ENCODE measurements at regions not wholly inside any gene's neighbourhood (a gene's known extent, or its start where the extent isn't known, plus 50 kb on each side); places are given as distances from the start of the nearest gene placed in this dataset.

GRCh38 chr2:177075254-177075653 lies 137.3 kb upstream of the HNRNPA3 start:
- Histone ChIP-seq H3K4me3 (no peak overlapping the region), H3K4me1 (peaks cover 35% of the 10 kb centered on the region), H3K27me3 (ENCODE audit: low read depth) (no peaks in the 10 kb centered on the region), H3K36me3 (replicated peaks) (no peaks in the 10 kb centered on the region), H3K9me3 (no peaks in the 10 kb centered on the region)
- no peak for DNase-seq (ENCODE audit: low spot score in 2 of 2)
- in situ Hi-C loops (cut with MboI; ENCODE audit: low sequenced_read_pairs), result no loop called here

- DNase-seq (ENCODE audit: low spot score in 2 of 2), result no peak
- H3K4me3 ChIP-seq, result no peak overlapping the region
- H3K27me3 ChIP-seq (ENCODE audit: low read depth), result no peaks in the 10 kb centered on the region
- in situ Hi-C loops (cut with MboI; ENCODE audit: low sequenced_read_pairs), result no loop called here
- no peaks in the 10 kb centered on the region for H3K9me3 ChIP-seq
- peaks cover 30% of the 10 kb centered on the region for H3K4me1 ChIP-seq
- H3K36me3 ChIP-seq (replicated peaks), result no peaks in the 10 kb centered on the region
Observed at GRCh38 chr2:177076636-177077179, 135.9 kb upstream of the HNRNPA3 start.

GRCh38 chr2:177077778-177078177 lies 134.8 kb upstream of the HNRNPA3 start:
- DNase-seq (ENCODE audit: low spot score in 2 of 2), result no peak
- Histone ChIP-seq H3K27me3 (ENCODE audit: low read depth) (peaks cover 3% of the 10 kb centered on the region; the same call in 1 of the 2 replicates), H3K4me3 (no peak overlapping the region), H3K36me3 (replicated peaks) (no peaks in the 10 kb centered on the region), H3K9me3 (no peaks in the 10 kb centered on the region), H3K4me1 (peaks cover 23% of the 10 kb centered on the region)
- in situ Hi-C loops (cut with MboI; ENCODE audit: low sequenced_read_pairs), result no loop called here

GRCh38 chr2:177078416-177078815 lies 134.2 kb upstream of the HNRNPA3 start:
- Histone ChIP-seq H3K4me3 (no peak overlapping the region), H3K9me3 (no peaks in the 10 kb centered on the region), H3K36me3 (replicated peaks) (no peaks in the 10 kb centered on the region), H3K27me3 (ENCODE audit: low read depth) (peaks cover 3% of the 10 kb centered on the region), H3K4me1 (peaks cover 16% of the 10 kb centered on the region)
- DNase-seq (ENCODE audit: low spot score in 2 of 2), result no peak
- in situ Hi-C loops (cut with MboI; ENCODE audit: low sequenced_read_pairs), result no loop called here

GRCh38 chr2:177078855-177079254 lies 133.7 kb upstream of the HNRNPA3 start:
- peaks cover 3% of the 10 kb centered on the region for H3K27me3 ChIP-seq (ENCODE audit: low read depth)
- H3K9me3 ChIP-seq, result no peaks in the 10 kb centered on the region
- H3K4me3 ChIP-seq, result no peak overlapping the region
- no peaks in the 10 kb centered on the region for H3K36me3 ChIP-seq (replicated peaks)
- in situ Hi-C loops (cut with MboI; ENCODE audit: low sequenced_read_pairs), result no loop called here
- peaks cover 12% of the 10 kb centered on the region for H3K4me1 ChIP-seq
- DNase-seq (ENCODE audit: low spot score in 2 of 2), result no peak

- Histone ChIP-seq H3K27me3 (ENCODE audit: low read depth) (peaks cover 3% of the 10 kb centered on the region), H3K36me3 (replicated peaks) (no peaks in the 10 kb centered on the region), H3K4me1 (no peaks in the 10 kb centered on the region), H3K4me3 (no peak overlapping the region), H3K9me3 (no peaks in the 10 kb centered on the region)
- DNase-seq (ENCODE audit: low spot score in 2 of 2), result no peak
- in situ Hi-C loops (cut with MboI; ENCODE audit: low sequenced_read_pairs), result no loop called here
Observed at GRCh38 chr2:177080746-177081284, 131.8 kb upstream of the HNRNPA3 start.

GRCh38 chr2:177084607-177085006 lies 128.0 kb upstream of the HNRNPA3 start:
- Histone ChIP-seq H3K4me1 (no peaks in the 10 kb centered on the region), H3K9me3 (no peaks in the 10 kb centered on the region), H3K27me3 (ENCODE audit: low read depth) (peaks cover 6% of the 10 kb centered on the region), H3K36me3 (replicated peaks) (no peaks in the 10 kb centered on the region), H3K4me3 (no peak overlapping the region)
- in situ Hi-C loops (cut with MboI; ENCODE audit: low sequenced_read_pairs), result no loop called here
- DNase-seq (ENCODE audit: low spot score in 2 of 2), result no peak

- Histone ChIP-seq H3K36me3 (replicated peaks) (no peaks in the 10 kb centered on the region), H3K4me3 (no peak overlapping the region), H3K27me3 (ENCODE audit: low read depth) (0 out of 2 replicates have a peak, but pooled peaks cover 3% of the 10 kb centered on the region), H3K4me1 (no peaks in the 10 kb centered on the region), H3K9me3 (no peaks in the 10 kb centered on the region)
- DNase-seq (ENCODE audit: low spot score in 2 of 2), result no peak
- in situ Hi-C loops (cut with MboI; ENCODE audit: low sequenced_read_pairs), result no loop called here
Observed at GRCh38 chr2:177088529-177088928, 124.1 kb upstream of the HNRNPA3 start.

- peaks cover 3% of the 10 kb centered on the region; the same call in 1 of the 2 replicates for H3K27me3 ChIP-seq (ENCODE audit: low read depth)
- in situ Hi-C loops (cut with MboI; ENCODE audit: low sequenced_read_pairs), result no loop called here
Observed at GRCh38 chr2:177090967-177091366, 121.6 kb upstream of the HNRNPA3 start.

GRCh38 chr2:177093371-177093770 lies 119.2 kb upstream of the HNRNPA3 start:
- Histone ChIP-seq H3K27me3 (ENCODE audit: low read depth) (peaks cover 5% of the 10 kb centered on the region; the same call in 1 of the 2 replicates), H3K4me1 (no peaks in the 10 kb centered on the region)
- in situ Hi-C loops (cut with MboI; ENCODE audit: low sequenced_read_pairs), result no loop called here

More at GRCh38 chr2:177090967-177091366, 121.6 kb upstream of the HNRNPA3 start:
- H3K4me1 ChIP-seq, result no peaks in the 10 kb centered on the region
- no peak overlapping the region for H3K4me3 ChIP-seq
- H3K9me3 ChIP-seq, result no peaks in the 10 kb centered on the region
- DNase-seq (ENCODE audit: low spot score in 2 of 2), result no peak
- no peaks in the 10 kb centered on the region for H3K36me3 ChIP-seq (replicated peaks)

GRCh38 chr2:177098001-177098613 lies 114.5 kb upstream of the HNRNPA3 start:
- H3K27me3 ChIP-seq (ENCODE audit: low read depth), result peaks cover 5% of the 10 kb centered on the region; the same call in 1 of the 2 replicates
- H3K9me3 ChIP-seq, result peaks cover 2% of the 10 kb centered on the region; the same call in 1 of the 2 replicates
- H3K4me1 ChIP-seq, result no peaks in the 10 kb centered on the region
- H3K36me3 ChIP-seq (replicated peaks), result no peaks in the 10 kb centered on the region
- no peak overlapping the region for H3K4me3 ChIP-seq
- in situ Hi-C loops (cut with MboI; ENCODE audit: low sequenced_read_pairs), result no loop called here
- DNase-seq (ENCODE audit: low spot score in 2 of 2), result no peak

More at GRCh38 chr2:177093371-177093770, 119.2 kb upstream of the HNRNPA3 start:
- Histone ChIP-seq H3K9me3 (no peaks in the 10 kb centered on the region), H3K4me3 (no peak overlapping the region), H3K36me3 (replicated peaks) (no peaks in the 10 kb centered on the region)
- no peak for DNase-seq (ENCODE audit: low spot score in 2 of 2)

GRCh38 chr2:177101930-177102329 lies 110.7 kb upstream of the HNRNPA3 start:
- no peak for DNase-seq (ENCODE audit: low spot score in 2 of 2)
- in situ Hi-C loops (cut with MboI; ENCODE audit: low sequenced_read_pairs), result no loop called here
- H3K4me3 ChIP-seq, result no peak overlapping the region
- H3K9me3 ChIP-seq, result peaks cover 2% of the 10 kb centered on the region; the same call in 1 of the 2 replicates
- H3K27me3 ChIP-seq (ENCODE audit: low read depth), result peaks cover 4% of the 10 kb centered on the region; the same call in 1 of the 2 replicates
- H3K36me3 ChIP-seq (replicated peaks), result no peaks in the 10 kb centered on the region
- H3K4me1 ChIP-seq, result no peaks in the 10 kb centered on the region

GRCh38 chr2:177106212-177106611 lies 106.4 kb upstream of the HNRNPA3 start:
- H3K27me3 ChIP-seq (ENCODE audit: low read depth), result peaks cover 4% of the 10 kb centered on the region; the same call in 1 of the 2 replicates
- no peaks in the 10 kb centered on the region for H3K4me1 ChIP-seq
- peaks cover 2% of the 10 kb centered on the region; the same call in 1 of the 2 replicates for H3K9me3 ChIP-seq
- no peak overlapping the region for H3K4me3 ChIP-seq
- no peaks in the 10 kb centered on the region for H3K36me3 ChIP-seq (replicated peaks)
- DNase-seq (ENCODE audit: low spot score in 2 of 2), result no peak
- in situ Hi-C loops (cut with MboI; ENCODE audit: low sequenced_read_pairs), result no loop called here

GRCh38 chr2:177108890-177109289 lies 103.7 kb upstream of the HNRNPA3 start:
- Histone ChIP-seq H3K36me3 (replicated peaks) (no peaks in the 10 kb centered on the region), H3K27me3 (ENCODE audit: low read depth) (peaks cover 4% of the 10 kb centered on the region; the same call in 1 of the 2 replicates), H3K4me1 (no peaks in the 10 kb centered on the region), H3K9me3 (no peaks in the 10 kb centered on the region), H3K4me3 (no peak overlapping the region)
- DNase-seq (ENCODE audit: low spot score in 2 of 2), result no peak
- in situ Hi-C loops (cut with MboI; ENCODE audit: low sequenced_read_pairs), result no loop called here

All from HAP-1 (cell line).